H9 (cell line): ENCODE measurements at regions not wholly inside any gene's neighbourhood (a gene's known extent, or its start where the extent isn't known, plus 50 kb on each side); places are given as distances from the start of the nearest gene placed in this dataset.

Source experiments
- DNase-seq: peaks from one replicate; pipeline ENCODE4 v3.0.0-alpha.2; 2017
- H2AFZ ChIP-seq: one replicate; pipeline ENCODE4 v1.6.1; 2013; ENCODE audit warnings: mild to moderate bottlenecking, low read length, control low read depth, moderate library complexity
- H2AK5ac ChIP-seq: 2 replicates; pipeline ENCODE4 v1.6.1; 2013; ENCODE audit warnings: low read length, control low read depth, mixed read lengths; ENCODE audit not compliant: insufficient read length
- H2BK120ac ChIP-seq: one replicate; pipeline ENCODE4 v1.6.1; 2013; ENCODE audit warnings: low read depth, mild to moderate bottlenecking, low read length, control low read depth, inconsistent platforms; ENCODE audit not compliant: poor library complexity, severe bottlenecking
- H2BK12ac ChIP-seq: 2 replicates; pipeline ENCODE4 v1.6.1; 2013; ENCODE audit warnings: low read length, control low read depth, mixed read lengths, low read depth; ENCODE audit not compliant: insufficient read length
- H2BK15ac ChIP-seq: 2 replicates; pipeline ENCODE4 v1.6.1; 2013; ENCODE audit warnings: low read depth, low read length, control low read depth
- H2BK20ac ChIP-seq: one replicate; pipeline ENCODE4 v1.6.1; 2013; ENCODE audit warnings: low read depth, mild to moderate bottlenecking, low read length, control low read depth, inconsistent platforms; ENCODE audit not compliant: poor library complexity, severe bottlenecking
- H2BK5ac ChIP-seq: 2 replicates; pipeline ENCODE4 v1.6.1; 2013; ENCODE audit warnings: low read length, control low read depth, mixed read lengths; ENCODE audit not compliant: insufficient read length
- H3K14ac ChIP-seq: 2 replicates; pipeline ENCODE4 v1.6.1; 2013; ENCODE audit warnings: low read length, control low read depth; ENCODE audit not compliant: insufficient read depth
- H3K18ac ChIP-seq: 2 replicates; pipeline ENCODE4 v1.6.1; 2013; ENCODE audit warnings: low read depth, mild to moderate bottlenecking, mixed read lengths, low read length, control low read depth; ENCODE audit not compliant: insufficient read length
- H3K23ac ChIP-seq: 2 replicates; pipeline ENCODE4 v1.6.1; 2013; ENCODE audit warnings: low read length, control low read depth, mixed read lengths, low read depth; ENCODE audit not compliant: insufficient read length
- H3K23me2 ChIP-seq: 2 replicates; pipeline ENCODE4 v1.6.1; 2013; ENCODE audit warnings: low read depth, mild to moderate bottlenecking, mixed read lengths, low read length, control low read depth; ENCODE audit not compliant: insufficient read length, poor library complexity, severe bottlenecking
- H3K27ac ChIP-seq: 2 replicates; pipeline ENCODE4 v1.5.1; 2013; ENCODE audit warnings: low read length, control low read depth, mixed read lengths, low read depth; ENCODE audit not compliant: insufficient read length
- H3K27me3 ChIP-seq: 2 replicates; pipeline ENCODE4 v1.6.1; 2013; ENCODE audit warnings: low read length, control low read depth, inconsistent platforms; ENCODE audit not compliant: insufficient read depth
- H3K4ac ChIP-seq: 2 replicates; pipeline ENCODE4 v1.6.1; 2013; ENCODE audit warnings: low read depth, mild to moderate bottlenecking, control low read depth, inconsistent platforms, low read length, moderate library complexity
- H3K4me1 ChIP-seq: 2 replicates; pipeline ENCODE4 v1.6.1; 2013; ENCODE audit warnings: low read length, control low read depth, inconsistent platforms; ENCODE audit not compliant: insufficient read depth
- H3K4me2 ChIP-seq: 2 replicates; pipeline ENCODE4 v1.6.1; 2013; ENCODE audit warnings: low read length, control low read depth, mixed read lengths; ENCODE audit not compliant: insufficient read length, insufficient read depth
- H3K56ac ChIP-seq: 2 replicates; pipeline ENCODE4 v1.6.1; 2013; ENCODE audit warnings: low read depth, mild to moderate bottlenecking, mixed read lengths, low read length, control low read depth; ENCODE audit not compliant: insufficient read length
- H3K79me1 ChIP-seq: 2 replicates; pipeline ENCODE4 v1.6.1; 2013; ENCODE audit warnings: low read depth, mild to moderate bottlenecking, moderate library complexity, low read length, control low read depth, inconsistent platforms; ENCODE audit not compliant: insufficient read depth, poor library complexity, severe bottlenecking
- H3K79me2 ChIP-seq: 2 replicates; pipeline ENCODE4 v1.6.1; 2013; ENCODE audit warnings: low read length, control low read depth, inconsistent platforms; ENCODE audit not compliant: insufficient read depth
- H3K9ac ChIP-seq: 2 replicates; pipeline ENCODE4 v1.6.1; 2013; ENCODE audit warnings: low read length, control low read depth, mixed read lengths; ENCODE audit not compliant: insufficient read length; ENCODE audit errors: extremely low read depth
- H3K9me3 ChIP-seq: one replicate; pipeline ENCODE4 v1.6.1; 2013; ENCODE audit warnings: low read depth, low read length, inconsistent platforms; ENCODE audit not compliant: control insufficient read depth
- H3T11ph ChIP-seq: one replicate; pipeline ENCODE4 v1.6.1; 2013; ENCODE audit warnings: mild to moderate bottlenecking, low read length, control low read depth, inconsistent platforms
- H4K20me1 ChIP-seq: one replicate; pipeline ENCODE4 v1.6.1; 2013; ENCODE audit not compliant: control insufficient read depth, insufficient read length, insufficient read depth
- H4K5ac ChIP-seq: 2 replicates; pipeline ENCODE4 v1.6.1; 2013; ENCODE audit warnings: low read depth, mild to moderate bottlenecking, mixed read lengths, low read length, control low read depth; ENCODE audit not compliant: insufficient read length
- H4K8ac ChIP-seq: replicated peaks from 2 replicates; pipeline ENCODE4 v1.6.1; 2013; ENCODE audit warnings: low read length, control low read depth, mixed read lengths, low read depth; ENCODE audit not compliant: insufficient read length
- H4K91ac ChIP-seq: 2 replicates; pipeline ENCODE4 v1.6.1; 2013; ENCODE audit warnings: low read depth, mild to moderate bottlenecking, moderate library complexity, mixed read lengths, low read length, control low read depth; ENCODE audit not compliant: insufficient read length
- H3K27ac Mint-ChIP-seq, 3 experiments: 2 replicates in 2 of 3; 3 replicates in 1 of 3; pipeline ENCODE4 v1.8.0; 2020 to 2021; ENCODE audit warnings: mixed read lengths in 3 of 3, mild to moderate bottlenecking in 1 of 3, moderate library complexity in 1 of 3
- H3K27me3 Mint-ChIP-seq: 2 replicates; pipeline ENCODE4 v1.8.0; 2021; ENCODE audit warnings: low read depth, mild to moderate bottlenecking, moderate library complexity, mixed read lengths
- H3K36me3 Mint-ChIP-seq, 3 experiments: 2 replicates in 2 of 3; 3 replicates in 1 of 3; pipeline ENCODE4 v1.8.0; 2020 to 2021; ENCODE audit warnings: low read depth in 3 of 3, mixed read lengths in 3 of 3; ENCODE audit not compliant: insufficient read depth in 1 of 3
- H3K4me1 Mint-ChIP-seq, 2 experiments: 2 replicates each; pipeline ENCODE4 v1.8.0; 2020; ENCODE audit warnings: mixed read lengths in 2 of 2
- H3K4me3 Mint-ChIP-seq, 2 experiments: 2 replicates in 1 of 2; 3 replicates in 1 of 2; pipeline ENCODE4 v1.8.0; 2020 to 2021; ENCODE audit warnings: mild to moderate bottlenecking in 2 of 2, mixed read lengths in 2 of 2, moderate library complexity in 1 of 2
- H3K9me3 Mint-ChIP-seq, 2 experiments: 2 replicates in 1 of 2; 3 replicates in 1 of 2; pipeline ENCODE4 v1.8.0; 2020; ENCODE audit warnings: mild to moderate bottlenecking in 2 of 2, mixed read lengths in 2 of 2, moderate library complexity in 1 of 2
- CTCF ChIP-seq: fragments of 200-600 bp; sonication (generic); conservative IDR thresholded peaks from 3 replicates; pipeline ENCODE4 v1.8.0; 2021; ENCODE audit warnings: antibody characterized with exemption, mild to moderate bottlenecking
- WGBS: extraction: QIAGEN DNeasy Blood & Tissue Kit; methylation state at CpG from one replicate; pipeline ENCODE4 v1.1.7; 2013; ENCODE audit warnings: missing lambda C conversion rate, low lambda C conversion rate, mixed read lengths; ENCODE audit not compliant: insufficient read length; ENCODE audit errors: extremely low coverage; 5-methylcytosine and 5-hydroxymethylcytosine counted together

- Mint-ChIP-seq H3K36me3 (no peaks in the 10 kb centered on the region), H3K27ac (no peak overlapping the region), H3K27me3 (no peaks in the 10 kb centered on the region), H3K4me1 (peaks cover 15 to 24% of the 10 kb centered on the region in 2 experiments), H3K9me3 (no peaks in the 10 kb centered on the region), H3K4me3 (no peak overlapping the region)
- Histone ChIP-seq H3K27me3 (no peaks in the 10 kb centered on the region), H3K18ac (no peak overlapping the region), H3K9ac (no peak overlapping the region), H3K4me1 (no peaks in the 10 kb centered on the region; the same call in 1 of the 2 replicates), H3T11ph (no peak overlapping the region), H3K14ac (no peak overlapping the region), H3K4me2 (no peak overlapping the region), H3K79me1 (no peaks in the 10 kb centered on the region), H2BK20ac (no peak overlapping the region), H2BK12ac (no peak overlapping the region), H3K79me2 (no peaks in the 10 kb centered on the region), H3K56ac (no peak overlapping the region), H3K27ac (no peak overlapping the region), H2BK5ac (no peak overlapping the region), H2AFZ (peak overlapping the region; percentile 7), H2AK5ac (no peak overlapping the region), H2BK120ac (no peak overlapping the region), H3K23ac (no peak overlapping the region), H4K5ac (no peak overlapping the region), H4K20me1 (no peaks in the 10 kb centered on the region), H2BK15ac (no peak overlapping the region), H3K4ac (no peak overlapping the region), H3K9me3 (no peaks in the 10 kb centered on the region), H4K91ac (no peak overlapping the region), H4K8ac (no peak overlapping the region), H3K23me2 (no peaks in the 10 kb centered on the region)
- DNase-seq = peak; percentile 54
- WGBS = no CpG with 5 or more reads among the region's 2 CpGs
- TF ChIP-seq CTCF = no peak
Measured at GRCh38 chr17:6366221-6366666, 68.7 kb downstream of the AIPL1 start.
